Keratinocyte (primary cell): ENCODE measurements at regions not wholly inside any gene's neighbourhood (a gene's known extent, or its start where the extent isn't known, plus 50 kb on each side); places are given as distances from the start of the nearest gene placed in this dataset.

Experiments
- DNase-seq: peaks from one replicate; pipeline ENCODE4 v3.0.0-alpha.2; 2011; ENCODE audit warnings: low read depth, missing footprints, low spot score
- FAIRE-seq: peaks from 2 replicates; lab custom pipeline; 2011; peaks lifted over from hg19 to GRCh38; lab: Jason Lieb, UNC
- H2AFZ ChIP-seq: 2 replicates; pipeline ENCODE4 v1.6.0; 2012; ENCODE audit warnings: low read length, control low read depth, inconsistent platforms; ENCODE audit not compliant: control insufficient read depth
- H3K27ac ChIP-seq: 2 replicates; pipeline ENCODE4 v1.5.1; 2011; ENCODE audit warnings: low read length; ENCODE audit not compliant: control insufficient read depth, insufficient read depth
- H3K27me3 ChIP-seq: 3 replicates; pipeline ENCODE4 v1.6.0; 2011; ENCODE audit warnings: low read length; ENCODE audit not compliant: control insufficient read depth, insufficient read depth; ENCODE audit errors: extremely low read depth
- H3K36me3 ChIP-seq, 2 experiments: 2 replicates in 1 of 2; 3 replicates in 1 of 2; pipeline ENCODE4 v1.5.1; 2011; ENCODE audit warnings: low read length in 2 of 2, mild to moderate bottlenecking in 1 of 2; ENCODE audit not compliant: control insufficient read depth in 2 of 2, insufficient read depth in 2 of 2; ENCODE audit errors: extremely low read depth in 1 of 2
- H3K4me1 ChIP-seq: 3 replicates; pipeline ENCODE4 v1.5.1; 2011; ENCODE audit warnings: low read length; ENCODE audit not compliant: control insufficient read depth, insufficient read depth; ENCODE audit errors: extremely low read depth
- H3K4me2 ChIP-seq: 3 replicates; pipeline ENCODE4 v1.6.0; 2011; ENCODE audit warnings: low read depth, low read length; ENCODE audit not compliant: control insufficient read depth, insufficient read depth; ENCODE audit errors: extremely low read depth
- H3K4me3 ChIP-seq, 3 experiments: fragments of 200-600 bp in 1 of 3; sonication (generic) in 1 of 3; 2 replicates in 2 of 3; 3 replicates in 1 of 3; pipeline ENCODE4 v1.5.1; 2011 to 2016; ENCODE audit warnings: low read length in 3 of 3, mild to moderate bottlenecking in 3 of 3, control low read depth in 2 of 3, inconsistent platforms in 1 of 3, low read depth in 1 of 3, mixed read lengths in 1 of 3, mixed run types in 1 of 3, moderate library complexity in 1 of 3; ENCODE audit not compliant: control insufficient read depth in 2 of 3, insufficient read depth in 2 of 3; ENCODE audit errors: extremely low read depth in 1 of 3
- H3K79me2 ChIP-seq: 2 replicates; pipeline ENCODE4 v1.6.0; 2012; ENCODE audit warnings: low read length; ENCODE audit not compliant: control insufficient read depth, insufficient read depth
- H3K9ac ChIP-seq: 3 replicates; pipeline ENCODE4 v1.6.0; 2011; ENCODE audit warnings: low read length; ENCODE audit not compliant: control insufficient read depth, insufficient read depth; ENCODE audit errors: extremely low read depth
- H3K9me1 ChIP-seq: 3 replicates; pipeline ENCODE4 v1.6.0; 2011; ENCODE audit warnings: low read length; ENCODE audit not compliant: control insufficient read depth, insufficient read depth; ENCODE audit errors: extremely low read depth
- H3K9me3 ChIP-seq: 2 replicates; pipeline ENCODE4 v1.5.1; 2012; ENCODE audit warnings: low read depth, low read length; ENCODE audit not compliant: control insufficient read depth
- H4K20me1 ChIP-seq: 3 replicates; pipeline ENCODE4 v1.6.0; 2011; ENCODE audit warnings: low read length; ENCODE audit not compliant: control insufficient read depth, insufficient read depth; ENCODE audit errors: extremely low read depth
- EZH2 ChIP-seq: IDR thresholded peaks from one replicate; pipeline ENCODE4 v1.6.1; 2012; ENCODE audit warnings: inconsistent platforms, mild to moderate bottlenecking, low read length, moderate library complexity
- dilution Hi-C: fragments of 300-500 bp; cut with MboI; formaldehyde crosslinking; loops from one replicate; pipeline ENCODE4 v1.7.0; 2020; ENCODE audit warnings: low sequenced_read_pairs; ENCODE audit not compliant: extremely low pct_ligation_motif_present
- TF ChIP-seq, protein P1 (sequence below), 3 experiments: IDR thresholded peaks in 1 of 3; conservative IDR thresholded peaks in 1 of 3; optimal IDR thresholded peaks in 1 of 3; 2 replicates in 2 of 3; 3 replicates in 1 of 3; pipeline versions ENCODE3 to v1.5.1; 2011; ENCODE audit warnings: low read length in 3 of 3, mild to moderate bottlenecking in 3 of 3, moderate library complexity in 2 of 3, control low read depth in 1 of 3, inconsistent platforms in 1 of 3; ENCODE audit not compliant: insufficient read depth in 2 of 3; ENCODE audit errors: extremely low read depth in 1 of 3

DNA sequence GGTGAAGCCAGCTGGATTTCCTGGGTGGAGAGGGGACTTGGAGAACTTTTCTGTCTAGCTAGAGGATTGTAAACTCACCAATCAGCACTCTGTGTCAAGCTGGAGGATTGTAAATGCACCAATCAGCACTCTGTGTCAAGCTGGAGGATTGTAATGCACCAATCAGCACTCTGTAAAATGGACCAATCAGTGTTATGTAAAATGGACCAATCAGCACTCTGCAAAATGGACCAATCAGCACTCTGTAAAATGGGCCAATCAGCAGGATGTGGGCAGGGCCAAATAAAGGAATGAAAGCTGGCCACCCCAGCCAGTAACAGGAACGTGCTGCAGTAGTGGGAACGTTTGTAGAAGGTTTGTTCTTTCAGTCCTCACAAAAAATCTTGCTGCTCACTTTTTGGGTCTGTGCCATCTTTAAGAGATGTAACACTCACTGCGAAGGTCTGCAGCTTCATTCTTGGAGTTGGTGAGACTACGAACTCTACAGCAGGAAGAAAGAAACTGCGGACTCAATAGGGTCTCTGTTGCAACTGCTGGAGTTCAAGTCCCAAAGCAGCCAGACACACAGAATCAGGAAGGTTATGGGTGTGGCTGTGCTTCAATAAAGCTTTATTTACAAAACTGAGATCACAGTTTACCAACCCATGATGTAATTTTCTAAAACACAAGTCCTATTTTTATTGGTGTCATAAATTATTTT lies 145.7 kb upstream of the ERCC6L2 start:
- Histone ChIP-seq H3K9me1 (no peaks in the 10 kb centered on the region), H3K79me2 (no peaks in the 10 kb centered on the region), H3K27ac (no peak overlapping the region), H3K36me3 (no peaks in the 10 kb centered on the region), H3K4me1 (no peaks in the 10 kb centered on the region), H3K9ac (no peak overlapping the region), H3K4me3 (no peak overlapping the region), H3K9me3 (no peaks in the 10 kb centered on the region), H2AFZ (no peak overlapping the region), H3K27me3 (no peaks in the 10 kb centered on the region), H3K4me2 (no peak overlapping the region), H4K20me1 (no peaks in the 10 kb centered on the region)
- dilution Hi-C loops, result no loop called here
- no peak for FAIRE-seq
- DNase-seq, result no peak
- TF ChIP-seq, protein P1, sequence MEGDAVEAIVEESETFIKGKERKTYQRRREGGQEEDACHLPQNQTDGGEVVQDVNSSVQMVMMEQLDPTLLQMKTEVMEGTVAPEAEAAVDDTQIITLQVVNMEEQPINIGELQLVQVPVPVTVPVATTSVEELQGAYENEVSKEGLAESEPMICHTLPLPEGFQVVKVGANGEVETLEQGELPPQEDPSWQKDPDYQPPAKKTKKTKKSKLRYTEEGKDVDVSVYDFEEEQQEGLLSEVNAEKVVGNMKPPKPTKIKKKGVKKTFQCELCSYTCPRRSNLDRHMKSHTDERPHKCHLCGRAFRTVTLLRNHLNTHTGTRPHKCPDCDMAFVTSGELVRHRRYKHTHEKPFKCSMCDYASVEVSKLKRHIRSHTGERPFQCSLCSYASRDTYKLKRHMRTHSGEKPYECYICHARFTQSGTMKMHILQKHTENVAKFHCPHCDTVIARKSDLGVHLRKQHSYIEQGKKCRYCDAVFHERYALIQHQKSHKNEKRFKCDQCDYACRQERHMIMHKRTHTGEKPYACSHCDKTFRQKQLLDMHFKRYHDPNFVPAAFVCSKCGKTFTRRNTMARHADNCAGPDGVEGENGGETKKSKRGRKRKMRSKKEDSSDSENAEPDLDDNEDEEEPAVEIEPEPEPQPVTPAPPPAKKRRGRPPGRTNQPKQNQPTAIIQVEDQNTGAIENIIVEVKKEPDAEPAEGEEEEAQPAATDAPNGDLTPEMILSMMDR (optimal IDR thresholded peaks at IDR 0.05 in 1 of 3, IDR thresholded peaks at IDR 0.05 in 1 of 3, conservative IDR thresholded peaks at IDR 0.05 in 1 of 3; ENCODE audit: extremely low read depth in 1 of 3, insufficient read depth in 2 of 3, low read length in 3 of 3), result no peak
- TF ChIP-seq EZH2, result no peak

DNA sequence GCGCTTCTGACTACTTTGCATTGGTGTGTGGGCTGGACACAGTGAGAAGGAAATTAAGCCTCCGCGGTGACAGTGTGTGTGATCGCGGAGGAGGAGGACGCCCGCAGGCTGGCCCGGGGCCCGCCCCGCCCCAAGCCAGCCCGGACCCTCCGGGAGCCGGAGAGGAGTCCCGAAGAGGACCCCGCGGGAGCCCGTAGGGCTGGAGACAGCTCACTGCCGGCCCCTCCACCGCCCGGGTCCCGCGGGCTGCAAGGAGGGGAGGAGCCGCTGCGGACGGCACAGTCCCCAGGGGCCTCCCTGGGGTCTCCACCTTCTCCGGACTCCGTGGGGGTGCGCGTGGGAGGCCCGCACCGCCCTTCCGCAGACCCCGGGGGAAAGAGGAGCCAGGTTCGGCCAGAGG lies 146.4 kb upstream of the ERCC6L2 start:
- dilution Hi-C loops, result no loop called here
- FAIRE-seq, result no peak
- H3K27ac ChIP-seq, result no peak overlapping the region
- no peak for DNase-seq
- no peak overlapping the region for H3K4me3 ChIP-seq
- no peaks in the 10 kb centered on the region for H3K79me2 ChIP-seq
- H3K4me1 ChIP-seq, result no peaks in the 10 kb centered on the region
- H3K9ac ChIP-seq, result no peak overlapping the region
- no peaks in the 10 kb centered on the region for H3K27me3 ChIP-seq
- no peak for TF ChIP-seq EZH2
- TF ChIP-seq, protein P1 (optimal IDR thresholded peaks at IDR 0.05 in 1 of 3, IDR thresholded peaks at IDR 0.05 in 1 of 3, conservative IDR thresholded peaks at IDR 0.05 in 1 of 3; ENCODE audit: extremely low read depth in 1 of 3, insufficient read depth in 2 of 3, low read length in 3 of 3), result no peak
- no peak overlapping the region for H2AFZ ChIP-seq
- no peaks in the 10 kb centered on the region for H4K20me1 ChIP-seq
- H3K36me3 ChIP-seq, result no peaks in the 10 kb centered on the region
- H3K4me2 ChIP-seq, result no peak overlapping the region
- no peaks in the 10 kb centered on the region for H3K9me3 ChIP-seq
- no peaks in the 10 kb centered on the region for H3K9me1 ChIP-seq
